NT2/D1 (cell line): ENCODE measurements at regions not wholly inside any gene's neighbourhood (a gene's known extent, or its start where the extent isn't known, plus 50 kb on each side); places are given as distances from the start of the nearest gene placed in this dataset.

Experiments used
- DNase-seq: peaks from one replicate; pipeline ENCODE4 v3.0.0-alpha.2; 2011; ENCODE audit warnings: low read depth, low spot score
- H3K27me3 ChIP-seq: 2 replicates; pipeline ENCODE4 v1.6.0; 2011; ENCODE audit warnings: mild to moderate bottlenecking; ENCODE audit not compliant: insufficient read length, insufficient read depth
- H3K36me3 ChIP-seq: 2 replicates; pipeline ENCODE4 v1.6.1; 2011; ENCODE audit warnings: mild to moderate bottlenecking, low read length, mixed read lengths; ENCODE audit not compliant: insufficient read depth, insufficient read length
- H3K4me1 ChIP-seq: 2 replicates; pipeline ENCODE4 v1.5.1; 2011; ENCODE audit not compliant: insufficient read depth, insufficient read length
- H3K4me3 ChIP-seq: 2 replicates; pipeline ENCODE4 v1.5.1; 2011; ENCODE audit warnings: low read depth; ENCODE audit not compliant: insufficient read length
- H3K9ac ChIP-seq: 2 replicates; pipeline ENCODE4 v1.6.0; 2011; ENCODE audit warnings: low read depth; ENCODE audit not compliant: insufficient read length
- H3K9me3 ChIP-seq: 2 replicates; pipeline ENCODE4 v1.5.1; 2011; ENCODE audit warnings: mild to moderate bottlenecking, low read length; ENCODE audit not compliant: insufficient read depth
- SUZ12 ChIP-seq: IDR thresholded peaks from 2 replicates; pipeline ENCODE4 v1.6.1; 2011; ENCODE audit not compliant: insufficient read length, insufficient read depth; ENCODE audit errors: extremely low read depth
- YY1 ChIP-seq: IDR thresholded peaks from 2 replicates; pipeline ENCODE4 v1.6.1; 2011; ENCODE audit not compliant: insufficient read length, insufficient read depth
- ZNF274 ChIP-seq: IDR thresholded peaks from 2 replicates; pipeline ENCODE4 v1.6.1; 2011; ENCODE audit warnings: mild to moderate bottlenecking, low read depth, low read length

GRCh38 chr2:190769258-190769657 is 111.4 kb upstream of the GLS start:
- no peak overlapping the region for H3K4me3 ChIP-seq
- no peaks in the 10 kb centered on the region for H3K9me3 ChIP-seq
- H3K36me3 ChIP-seq, result no peaks in the 10 kb centered on the region
- H3K4me1 ChIP-seq, result no peaks in the 10 kb centered on the region
- no peaks in the 10 kb centered on the region for H3K27me3 ChIP-seq
- H3K9ac ChIP-seq, result no peak overlapping the region
- DNase-seq, result no peak
- TF ChIP-seq ZNF274 (no peak), YY1 (no peak), SUZ12 (no peak)

GRCh38 chr2:190771726-190772125 is 108.9 kb upstream of the GLS start:
- Histone ChIP-seq H3K27me3 (no peaks in the 10 kb centered on the region), H3K4me3 (no peak overlapping the region), H3K4me1 (no peaks in the 10 kb centered on the region), H3K9me3 (no peaks in the 10 kb centered on the region), H3K36me3 (no peaks in the 10 kb centered on the region), H3K9ac (no peak overlapping the region)
- no peak for DNase-seq
- TF ChIP-seq SUZ12 (no peak), ZNF274 (no peak), YY1 (no peak)

- DNase-seq, result no peak
- Histone ChIP-seq H3K9ac (no peak overlapping the region), H3K27me3 (no peaks in the 10 kb centered on the region), H3K9me3 (peaks cover 20% of the 10 kb centered on the region), H3K4me1 (no peaks in the 10 kb centered on the region), H3K36me3 (no peaks in the 10 kb centered on the region), H3K4me3 (no peak overlapping the region)
- TF ChIP-seq ZNF274, result no peak
- TF ChIP-seq YY1, result no peak
- TF ChIP-seq SUZ12, result no peak
These were observed 100.0 kb upstream of the GLS start for GRCh38 chr2:190780594-190780993.

GRCh38 chr2:190781604-190782198 is 98.9 kb upstream of the GLS start:
- Histone ChIP-seq H3K27me3 (no peaks in the 10 kb centered on the region), H3K9me3 (peaks cover 20% of the 10 kb centered on the region), H3K4me3 (no peak overlapping the region), H3K9ac (no peak overlapping the region), H3K4me1 (no peaks in the 10 kb centered on the region), H3K36me3 (no peaks in the 10 kb centered on the region)
- peak; percentile 42 for DNase-seq
- TF ChIP-seq SUZ12, result no peak

GRCh38 chr2:190782264-190782663 is 98.4 kb upstream of the GLS start:
- no peak overlapping the region for H3K4me3 ChIP-seq
- no peaks in the 10 kb centered on the region for H3K27me3 ChIP-seq
- no peaks in the 10 kb centered on the region for H3K36me3 ChIP-seq
- TF ChIP-seq ZNF274 (no peak), SUZ12 (no peak), YY1 (no peak)
- no peaks in the 10 kb centered on the region for H3K4me1 ChIP-seq
- H3K9ac ChIP-seq, result no peak overlapping the region
- DNase-seq, result no peak
- H3K9me3 ChIP-seq, result peaks cover 20% of the 10 kb centered on the region

- H3K9me3 ChIP-seq, result peaks cover 15% of the 10 kb centered on the region
- no peaks in the 10 kb centered on the region for H3K27me3 ChIP-seq
- H3K4me1 ChIP-seq, result no peaks in the 10 kb centered on the region
- TF ChIP-seq SUZ12 (no peak), YY1 (no peak), ZNF274 (no peak)
- no peak overlapping the region for H3K9ac ChIP-seq
- no peak overlapping the region for H3K4me3 ChIP-seq
- H3K36me3 ChIP-seq, result no peaks in the 10 kb centered on the region
- DNase-seq, result no peak
These were observed 96.9 kb upstream of the GLS start for GRCh38 chr2:190783513-190784263.

- no peaks in the 10 kb centered on the region for H3K4me1 ChIP-seq
- TF ChIP-seq ZNF274 (no peak), YY1 (no peak), SUZ12 (no peak)
These were observed 95.3 kb upstream of the GLS start for GRCh38 chr2:190785334-190785733.

More at GRCh38 chr2:190785334-190785733, 95.3 kb upstream of the GLS start:
- H3K9me3 ChIP-seq, result peaks cover 12% of the 10 kb centered on the region; the same call in 1 of the 2 replicates
- no peaks in the 10 kb centered on the region for H3K36me3 ChIP-seq
- no peak for DNase-seq
- no peaks in the 10 kb centered on the region for H3K27me3 ChIP-seq
- H3K9ac ChIP-seq, result no peak overlapping the region
- H3K4me3 ChIP-seq, result no peak overlapping the region
